Brain microvascular endothelial cell (primary cell): ENCODE measurements at regions not wholly inside any gene's neighbourhood (a gene's known extent, or its start where the extent isn't known, plus 50 kb on each side); places are given as distances from the start of the nearest gene placed in this dataset.

Experiments used
- DNase-seq: peaks from one replicate; pipeline ENCODE4 v3.0.0-alpha.2; 2020
- H3K27ac ChIP-seq: fragments of 250-450 bp; sonication (Bioruptor Pico); 2 replicates; pipeline ENCODE4 v1.5.1; 2020; ENCODE audit warnings: mild to moderate bottlenecking, moderate library complexity
- H3K27me3 ChIP-seq: fragments of 250-450 bp; sonication (Bioruptor Pico); replicated peaks from 2 replicates; pipeline ENCODE4 v1.5.1; 2020; ENCODE audit warnings: mild to moderate bottlenecking
- H3K36me3 ChIP-seq: fragments of 250-450 bp; sonication (Bioruptor Pico); replicated peaks from 2 replicates; pipeline ENCODE4 v1.5.1; 2020; ENCODE audit warnings: mild to moderate bottlenecking
- H3K4me3 ChIP-seq: 2 replicates; pipeline ENCODE4 v1.5.1; 2011; ENCODE audit warnings: low read depth, mild to moderate bottlenecking, control low read depth, low read length, moderate library complexity
- in situ Hi-C: cut with HindIII; loops from 2 replicates; pipeline ENCODE4 v1.10.0; 2017; ENCODE audit warnings: low sequenced_read_pairs, low pct_ligation_motif_present
- TF ChIP-seq, protein P1 (sequence below): IDR thresholded peaks from 2 replicates; pipeline ENCODE4 v1.5.1; 2011; ENCODE audit warnings: low read depth, mild to moderate bottlenecking, moderate library complexity, low read length, control low read depth, inconsistent platforms; ENCODE audit errors: missing control alignments

DNA sequence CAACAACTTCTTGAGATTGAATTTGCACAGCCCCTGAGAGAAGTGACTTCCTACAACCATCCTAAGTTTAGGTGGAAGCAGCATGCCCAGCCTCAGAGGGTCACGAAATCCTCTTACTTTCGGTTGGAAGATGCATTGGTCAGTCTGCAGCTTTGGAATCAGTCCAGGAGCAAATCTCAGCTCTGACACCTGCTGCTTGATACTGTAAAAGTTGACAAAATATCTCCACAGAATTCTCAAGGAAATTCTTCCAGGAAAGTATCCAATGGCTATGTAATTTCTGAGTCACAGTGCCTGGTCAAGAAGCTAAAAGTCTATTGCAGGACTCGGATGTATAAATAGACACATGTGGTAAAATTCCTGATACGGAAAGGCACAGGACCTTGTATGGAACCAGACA is 414.5 kb upstream of the GYPC start:
- no peak for DNase-seq
- TF ChIP-seq, protein P1, sequence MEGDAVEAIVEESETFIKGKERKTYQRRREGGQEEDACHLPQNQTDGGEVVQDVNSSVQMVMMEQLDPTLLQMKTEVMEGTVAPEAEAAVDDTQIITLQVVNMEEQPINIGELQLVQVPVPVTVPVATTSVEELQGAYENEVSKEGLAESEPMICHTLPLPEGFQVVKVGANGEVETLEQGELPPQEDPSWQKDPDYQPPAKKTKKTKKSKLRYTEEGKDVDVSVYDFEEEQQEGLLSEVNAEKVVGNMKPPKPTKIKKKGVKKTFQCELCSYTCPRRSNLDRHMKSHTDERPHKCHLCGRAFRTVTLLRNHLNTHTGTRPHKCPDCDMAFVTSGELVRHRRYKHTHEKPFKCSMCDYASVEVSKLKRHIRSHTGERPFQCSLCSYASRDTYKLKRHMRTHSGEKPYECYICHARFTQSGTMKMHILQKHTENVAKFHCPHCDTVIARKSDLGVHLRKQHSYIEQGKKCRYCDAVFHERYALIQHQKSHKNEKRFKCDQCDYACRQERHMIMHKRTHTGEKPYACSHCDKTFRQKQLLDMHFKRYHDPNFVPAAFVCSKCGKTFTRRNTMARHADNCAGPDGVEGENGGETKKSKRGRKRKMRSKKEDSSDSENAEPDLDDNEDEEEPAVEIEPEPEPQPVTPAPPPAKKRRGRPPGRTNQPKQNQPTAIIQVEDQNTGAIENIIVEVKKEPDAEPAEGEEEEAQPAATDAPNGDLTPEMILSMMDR = no peak

DNA sequence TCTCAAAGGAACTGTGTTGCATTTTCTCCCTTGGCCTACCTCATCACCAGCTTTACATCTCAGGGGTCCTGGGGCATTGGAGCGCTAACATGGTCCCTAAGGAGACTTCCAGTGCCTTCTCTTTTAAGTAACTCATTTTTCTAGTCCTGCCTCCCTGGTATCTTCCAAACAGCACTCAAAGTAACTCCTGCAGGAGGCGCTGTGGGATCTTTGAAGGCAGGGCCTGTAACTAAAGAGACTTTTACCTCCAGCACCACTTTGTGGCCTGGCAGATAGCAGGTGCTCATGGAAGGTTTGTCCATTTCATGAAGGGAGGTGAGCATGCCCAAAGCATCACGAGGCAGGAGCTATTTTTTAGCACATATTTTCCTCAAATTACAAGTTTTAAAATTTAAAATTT is 411.0 kb upstream of the GYPC start:
- DNase-seq = peak; percentile 47
- TF ChIP-seq, protein P1 = peak; percentile 54
- in situ Hi-C loops = no loop called here
- H3K27me3 ChIP-seq = no peaks in the 10 kb centered on the region
- H3K36me3 ChIP-seq = no peaks in the 10 kb centered on the region
- H3K4me3 ChIP-seq = no peak overlapping the region
- H3K27ac ChIP-seq = no peak overlapping the region

More for the DNA sequence above, 414.5 kb upstream of the GYPC start:
- in situ Hi-C loops = no loop called here
- no peak overlapping the region for H3K27ac ChIP-seq
- H3K4me3 ChIP-seq = no peak overlapping the region
- no peaks in the 10 kb centered on the region for H3K27me3 ChIP-seq
- H3K36me3 ChIP-seq = no peaks in the 10 kb centered on the region

DNA sequence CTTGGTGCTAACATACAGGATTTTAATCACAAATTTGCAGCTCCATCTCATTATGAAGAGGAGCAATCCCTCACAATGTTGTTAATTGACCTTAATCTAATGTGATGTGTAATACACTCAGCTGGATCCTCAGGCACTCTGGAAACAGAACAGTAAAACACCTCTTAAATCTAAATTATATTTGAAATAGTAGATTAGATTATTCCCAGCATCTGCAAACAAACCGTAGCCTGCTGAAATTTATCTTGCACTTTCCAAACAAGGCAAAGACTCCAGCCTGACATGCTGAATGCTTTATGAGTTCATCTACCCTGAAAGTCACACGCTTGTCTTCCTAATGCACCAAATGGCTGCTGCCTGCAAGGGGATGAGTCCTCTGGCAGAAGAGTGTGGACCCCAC is 402.3 kb upstream of the GYPC start:
- in situ Hi-C loops = no loop called here
- DNase-seq = no peak
- Histone ChIP-seq H3K27ac (no peak overlapping the region), H3K36me3 (no peaks in the 10 kb centered on the region), H3K27me3 (no peaks in the 10 kb centered on the region), H3K4me3 (no peak overlapping the region)
- TF ChIP-seq, protein P1 = no peak

DNA sequence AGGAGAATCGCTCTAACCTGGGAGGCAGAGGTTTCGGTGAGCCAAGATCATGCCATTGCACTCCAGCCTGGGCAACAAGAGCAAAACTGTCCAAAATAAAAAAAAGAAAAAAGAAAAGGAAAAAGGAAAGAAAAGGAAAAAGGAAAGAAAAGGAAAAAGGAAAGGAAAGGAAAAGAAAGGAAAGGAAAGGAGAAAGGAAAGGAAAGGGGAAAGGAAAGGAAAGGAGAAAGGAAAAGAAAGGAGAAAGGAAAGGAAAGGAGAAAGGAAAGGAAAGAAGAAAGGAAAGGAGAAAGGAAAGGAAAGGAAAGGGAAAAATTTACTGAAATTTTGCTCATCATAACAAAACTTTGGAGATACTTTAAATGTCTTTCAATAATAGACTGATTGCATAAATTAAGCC is 391.3 kb upstream of the GYPC start:
- no peak for DNase-seq
- in situ Hi-C loops = no loop called here
- TF ChIP-seq, protein P1 = no peak

DNA sequence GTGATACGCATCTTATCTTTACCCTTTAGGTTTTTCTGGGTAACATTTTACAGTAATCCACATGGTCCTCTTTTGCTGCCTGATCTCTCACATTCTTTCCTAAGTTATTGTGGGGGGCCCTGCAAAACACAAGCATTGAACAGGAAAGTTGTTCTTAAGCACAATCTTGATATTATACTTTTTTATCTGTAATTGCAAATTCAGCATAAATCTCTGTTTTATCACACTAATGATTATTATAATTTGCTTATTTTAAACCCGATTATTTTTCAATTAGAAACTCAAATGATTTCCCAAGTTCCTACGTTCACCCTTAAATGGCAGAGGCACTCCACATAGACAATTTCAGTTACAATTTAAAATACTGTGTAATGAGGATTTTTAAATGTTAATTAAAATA is 386.0 kb upstream of the GYPC start:
- H3K27me3 ChIP-seq = no peaks in the 10 kb centered on the region
- no peaks in the 10 kb centered on the region for H3K36me3 ChIP-seq
- no peak overlapping the region for H3K4me3 ChIP-seq
- TF ChIP-seq, protein P1 = no peak
- no peak for DNase-seq
- no peak overlapping the region for H3K27ac ChIP-seq
- in situ Hi-C loops = no loop called here

More for the DNA sequence above, 391.3 kb upstream of the GYPC start:
- Histone ChIP-seq H3K27ac (no peak overlapping the region), H3K4me3 (no peak overlapping the region), H3K36me3 (no peaks in the 10 kb centered on the region), H3K27me3 (no peaks in the 10 kb centered on the region)

DNA sequence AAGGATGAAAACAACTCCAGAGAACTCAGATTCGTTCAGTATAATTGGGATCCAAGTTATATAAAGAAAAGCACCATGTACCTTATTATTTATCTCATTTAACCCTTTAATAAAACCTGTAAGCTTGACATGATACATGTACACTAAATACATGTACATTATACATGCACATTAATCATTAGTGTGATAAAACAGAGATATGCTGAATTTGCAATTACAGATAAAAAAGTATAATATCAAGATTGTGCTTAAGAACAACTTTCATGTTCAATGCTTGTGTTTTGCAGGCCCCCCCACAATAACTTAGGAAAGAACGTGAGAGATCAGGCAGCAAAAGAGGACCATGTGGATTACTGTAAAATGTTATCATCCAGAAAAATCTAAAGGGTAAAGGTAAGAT is 385.4 kb upstream of the GYPC start:
- no peaks in the 10 kb centered on the region for H3K27me3 ChIP-seq
- DNase-seq = no peak
- H3K4me3 ChIP-seq = no peak overlapping the region
- in situ Hi-C loops = no loop called here
- TF ChIP-seq, protein P1 = no peak
- no peak overlapping the region for H3K27ac ChIP-seq
- no peaks in the 10 kb centered on the region for H3K36me3 ChIP-seq
